K562 (cell line): ENCODE measurements at regions not wholly inside any gene's neighbourhood (a gene's known extent, or its start where the extent isn't known, plus 50 kb on each side); places are given as distances from the start of the nearest gene placed in this dataset.

ENCODE experiments used
- ATAC-seq: fragments of 200-7000 bp; cut with Tn5 transposase; 3 replicates; pipeline ENCODE4 v1.9.1; 2020; ENCODE audit warnings: moderate library complexity
- BruUV-seq: library from RNA; stranded (reverse); fragments of 400-500 nt; replicated peaks from 2 replicates; lab custom pipeline; 2021; lab: Mats Ljungman, UMichigan
- CTCF ChIA-PET: fragments of 300-600 bp; formaldehyde crosslinking; extraction: SDS; loops from one replicate; lab custom pipeline; 2021; ENCODE audit warnings: low intra/inter-chr PET ratio; lab: Yijun Ruan, JAX
- POLR2A ChIA-PET: fragments of 300-600, 350-650 bp; sonication (Branson Sonifier 250); formaldehyde crosslinking; extraction: SDS; loops from one replicate; lab custom pipeline; 2021; ENCODE audit warnings: antibody characterized with exemption, inconsistent platforms; lab: Yijun Ruan, JAX
- DNase-seq, 4 experiments: peaks; one replicate each; pipeline versions ENCODE4 v3.0.0 to v3.0.0-alpha.2; 2011 to 2018; ENCODE audit warnings: low spot score in 3 of 4, mixed read lengths in 3 of 4; ENCODE audit errors: extremely low read depth in 1 of 4
- FAIRE-seq: peaks from 2 replicates; lab custom pipeline; 2011; peaks lifted over from hg19 to GRCh38; lab: Jason Lieb, UNC
- H2AFZ ChIP-seq: 2 replicates; pipeline ENCODE4 v1.6.0; 2011; ENCODE audit warnings: low read depth, low read length, control low read depth, inconsistent platforms
- H3K27ac ChIP-seq: fragments of 200-600 bp; 3 replicates; pipeline ENCODE4 v1.8.0; 2011; ENCODE audit warnings: low read depth, mild to moderate bottlenecking, control low read depth, inconsistent platforms, low read length, moderate library complexity, mixed read lengths; ENCODE audit errors: extremely low read depth
- H3K27me3 ChIP-seq, 2 experiments: fragments of 300-600 bp in 1 of 2; 2 replicates in 1 of 2; 3 replicates in 1 of 2; pipeline versions ENCODE4 v1.6.0 to v1.8.0; 2011; ENCODE audit warnings: inconsistent platforms in 2 of 2, low read length in 2 of 2, mild to moderate bottlenecking in 1 of 2, mixed read lengths in 1 of 2, moderate library complexity in 1 of 2; ENCODE audit not compliant: control insufficient read depth in 2 of 2, insufficient read depth in 2 of 2
- H3K36me3 ChIP-seq: fragments of 300-600 bp; 3 replicates; pipeline ENCODE4 v1.8.0; 2011; ENCODE audit warnings: mild to moderate bottlenecking, low read length, inconsistent platforms; ENCODE audit not compliant: control insufficient read depth, insufficient read depth
- H3K4me1 ChIP-seq, 2 experiments: fragments of 200-600 bp in 1 of 2; replicated peaks in 1 of 2; 2 replicates in 1 of 2; 3 replicates in 1 of 2; pipeline versions ENCODE4 v1.5.1 to v1.8.0; 2011; ENCODE audit warnings: inconsistent platforms in 2 of 2, low read length in 2 of 2, mild to moderate bottlenecking in 1 of 2, mixed read lengths in 1 of 2, moderate library complexity in 1 of 2; ENCODE audit not compliant: control insufficient read depth in 2 of 2, insufficient read depth in 2 of 2
- H3K4me2 ChIP-seq: 2 replicates; pipeline ENCODE4 v1.6.1; 2011; ENCODE audit warnings: low read length, control low read depth, inconsistent platforms, mixed read lengths; ENCODE audit not compliant: insufficient read depth
- H3K4me3 ChIP-seq: fragments of 200-600 bp; sonication (generic), shearing (Covaris generic); 2 replicates; pipeline ENCODE4 v1.5.1; 2016; ENCODE audit warnings: control low read depth, inconsistent platforms
- H3K79me2 ChIP-seq: fragments of 200-600 bp; 3 replicates; pipeline ENCODE4 v1.8.0; 2011; ENCODE audit warnings: low read length, inconsistent platforms; ENCODE audit not compliant: control insufficient read depth, insufficient read depth
- H3K9ac ChIP-seq, 2 experiments: 2 replicates each; pipeline versions ENCODE4 v1.6.0 to v1.6.1; 2011; ENCODE audit warnings: low read depth in 2 of 2, low read length in 2 of 2, control low read depth in 1 of 2, inconsistent platforms in 1 of 2, mild to moderate bottlenecking in 1 of 2, mixed read lengths in 1 of 2; ENCODE audit not compliant: insufficient read depth in 1 of 2
- H3K9me1 ChIP-seq: one replicate; pipeline ENCODE4 v1.6.0; 2011; ENCODE audit warnings: inconsistent platforms, mild to moderate bottlenecking, low read length, moderate library complexity; ENCODE audit not compliant: control insufficient read depth, insufficient read depth
- H3K9me3 ChIP-seq: replicated peaks from 2 replicates; pipeline ENCODE4 v1.5.1; 2011; ENCODE audit warnings: low read depth, low read length, inconsistent platforms; ENCODE audit not compliant: control insufficient read depth, insufficient read depth
- H4K20me1 ChIP-seq: replicated peaks from 2 replicates; pipeline ENCODE4 v1.6.1; 2011; ENCODE audit warnings: low read length, inconsistent platforms, mixed read lengths; ENCODE audit not compliant: control insufficient read depth, insufficient read depth
- CC2D1A ChIP-seq: fragments of 450-650 bp; IDR thresholded peaks from 2 replicates; pipeline ENCODE4 v1.6.1; 2017; ENCODE audit warnings: mild to moderate bottlenecking
- CEBPB ChIP-seq: fragments of 450-650 bp; IDR thresholded peaks from 2 replicates; pipeline ENCODE4 v1.6.1; 2016; ENCODE audit warnings: missing genetic modification characterization, missing compliant biosample characterization
- CHD4 ChIP-seq: fragments of 200-600 bp; sonication (generic); IDR thresholded peaks from 3 replicates; pipeline ENCODE4 v1.6.1; 2012; ENCODE audit warnings: low read depth, mild to moderate bottlenecking, mixed read lengths, low read length, inconsistent platforms; ENCODE audit not compliant: insufficient read depth, insufficient replicate concordance, poor library complexity, severe bottlenecking
- E2F1 ChIP-seq: sonication (generic); formaldehyde crosslinking; IDR thresholded peaks from 2 replicates; pipeline ENCODE4 v1.8.1; 2023; ENCODE audit warnings: mild to moderate bottlenecking, missing genetic modification reagents, moderate library complexity
- IRF9 ChIP-seq: fragments of 450-650 bp; IDR thresholded peaks from 2 replicates; pipeline ENCODE4 v1.6.1; 2016; ENCODE audit warnings: missing biosample characterization, missing genetic modification characterization
- NFRKB ChIP-seq: fragments of 450-650 bp; IDR thresholded peaks from 2 replicates; pipeline ENCODE4 v1.6.1; 2016; ENCODE audit warnings: low read depth
- POLR3G ChIP-seq: IDR thresholded peaks from 2 replicates; pipeline ENCODE4 v1.6.1; 2011; ENCODE audit not compliant: insufficient read length, insufficient replicate concordance; ENCODE audit errors: extremely low read depth
- POU5F1 ChIP-seq: fragments of 150-350 bp; IDR thresholded peaks from 2 replicates; pipeline ENCODE4 v1.6.1; 2014; ENCODE audit warnings: borderline replicate concordance, low read length, low read depth, mild to moderate bottlenecking; ENCODE audit not compliant: partially characterized antibody
- RAD51 ChIP-seq: fragments of 450-650 bp; IDR thresholded peaks from 2 replicates; pipeline ENCODE4 v1.7.1; 2016; ENCODE audit warnings: low read depth, mild to moderate bottlenecking, borderline replicate concordance
- RBM39 ChIP-seq: fragments of 200-400 bp; formaldehyde crosslinking; optimal IDR thresholded peaks from 2 replicates; pipeline ENCODE3; 2018; ENCODE audit warnings: low read depth, low read length
- TCF15 ChIP-seq: fragments of 250-450 bp; sonication (Bioruptor Pico); IDR thresholded peaks from 2 replicates; pipeline ENCODE4 v1.8.0; 2022; ENCODE audit warnings: moderate library complexity, mild to moderate bottlenecking, inconsistent platforms
- ZBED1 ChIP-seq: IDR thresholded peaks from 2 replicates; pipeline ENCODE4 v1.6.1; 2014
- ZNF12 ChIP-seq: sonication (generic); formaldehyde crosslinking; IDR thresholded peaks from 2 replicates; pipeline ENCODE4 v1.4.0; 2020; ENCODE audit warnings: mild to moderate bottlenecking, missing genetic modification reagents
- ZNF431 ChIP-seq: sonication (generic); formaldehyde crosslinking; IDR thresholded peaks from 2 replicates; pipeline ENCODE4 v1.8.0; 2022; ENCODE audit warnings: mild to moderate bottlenecking, missing genetic modification reagents
- ZNF699 ChIP-seq: fragments of 250-450 bp; sonication (Bioruptor Pico); IDR thresholded peaks from 2 replicates; pipeline ENCODE4 v1.8.0; 2021; ENCODE audit warnings: mild to moderate bottlenecking, moderate library complexity; ENCODE audit not compliant: insufficient replicate concordance
- ZZZ3 ChIP-seq: fragments of 450-650 bp; IDR thresholded peaks from 2 replicates; pipeline ENCODE4 v1.6.1; 2016; ENCODE audit warnings: antibody characterized with exemption, mild to moderate bottlenecking, moderate library complexity
- WGBS: fragments of 100-300 bp; shearing (Covaris generic); methylation state at CpG from one replicate; pipeline ENCODE4 v1.1.6; 2016; ENCODE audit warnings: low coverage, mixed read lengths; ENCODE audit not compliant: insufficient coverage; ENCODE audit errors: missing lambda C conversion rate; 5-methylcytosine and 5-hydroxymethylcytosine counted together
- in situ Hi-C: fragments of 300-500 bp; cut with MboI; formaldehyde crosslinking; loops from 4 replicates; pipeline ENCODE4 v1.15.0; 2018; ENCODE audit warnings: inconsistent platforms, mixed read lengths
- intact Hi-C: fragments of 100-400 bp; cut with micrococcal nuclease; formaldehyde crosslinking; loops from 2 replicates; pipeline ENCODE4 v1.14.2; 2022

GRCh38 chr2:22497789-22498188 is 887.2 kb upstream of the KLHL29 start:
- Histone ChIP-seq H3K4me2 (no peak overlapping the region), H2AFZ (no peak overlapping the region), H3K27me3 (no peaks in the 10 kb centered on the region), H3K4me1 (no peaks in the 10 kb centered on the region), H3K9me1 (no peaks in the 10 kb centered on the region), H3K4me3 (no peak overlapping the region), H4K20me1 (no peaks in the 10 kb centered on the region), H3K79me2 (no peaks in the 10 kb centered on the region), H3K9ac (no peak overlapping the region), H3K9me3 (no peaks in the 10 kb centered on the region; the same call in 1 of the 2 replicates), H3K36me3 (no peaks in the 10 kb centered on the region), H3K27ac (no peak overlapping the region)
- CTCF ChIA-PET = no interaction called here
- no TSS peak for BruUV-seq
- no peak for DNase-seq
- no peak for ATAC-seq
- WGBS = 8% methylated on average over 3 of the region's 3 CpGs
- POLR2A ChIA-PET = no interaction called here
- in situ Hi-C loops = no loop called here
- intact Hi-C loops = no loop called here
- FAIRE-seq = no peak
- TF ChIP-seq POLR3G = no peak
- TF ChIP-seq POU5F1 = no peak
- no peak for TF ChIP-seq CC2D1A
- TF ChIP-seq CHD4 = no peak
- no peak for TF ChIP-seq E2F1 (CRISPR knock-in tag)
- TF ChIP-seq IRF9 (tag) = no peak
- TF ChIP-seq NFRKB = no peak
- TF ChIP-seq ZNF431 (CRISPR knock-in tag) = no peak
- no peak for TF ChIP-seq TCF15 (CRISPR knock-in tag)
- no peak for TF ChIP-seq CEBPB (tag)
- TF ChIP-seq ZNF699 (CRISPR knock-in tag) = no peak
- TF ChIP-seq ZNF12 = no peak
- no peak for TF ChIP-seq ZZZ3
- TF ChIP-seq RAD51 = no peak
- TF ChIP-seq RBM39 = no peak
- no peak for TF ChIP-seq ZBED1
